HepG2 (cell line): ENCODE measurements at regions not wholly inside any gene's neighbourhood (a gene's known extent, or its start where the extent isn't known, plus 50 kb on each side); places are given as distances from the start of the nearest gene placed in this dataset.

Source experiments
- CENPT ChIP-seq: sonication (generic); formaldehyde crosslinking; IDR thresholded peaks from 2 replicates; pipeline ENCODE4 v1.8.0; 2022; ENCODE audit warnings: low read depth, mild to moderate bottlenecking, moderate library complexity, missing genetic modification reagents
- CENPX ChIP-seq: sonication (generic); formaldehyde crosslinking; IDR thresholded peaks from 2 replicates; pipeline ENCODE4 v1.9.0; 2021; ENCODE audit warnings: mild to moderate bottlenecking, missing genetic modification reagents, moderate library complexity
- FOSL1 ChIP-seq: sonication (generic); formaldehyde crosslinking; IDR thresholded peaks from 2 replicates; pipeline ENCODE4 v1.9.0; 2021; ENCODE audit warnings: missing genetic modification reagents, borderline replicate concordance
- HOXA5 ChIP-seq: sonication (generic); formaldehyde crosslinking; IDR thresholded peaks from 2 replicates; pipeline ENCODE4 v1.4.0; 2020; ENCODE audit warnings: missing genetic modification reagents
- LCORL ChIP-seq, 2 experiments: fragments of 450-650 bp in 1 of 2; sonication (generic) in 1 of 2; formaldehyde crosslinking in 1 of 2; IDR thresholded peaks; 2 replicates each; pipeline versions ENCODE4 v1.5.0 to v1.6.1; 2017 to 2020; ENCODE audit warnings: antibody characterized with exemption in 1 of 2, missing genetic modification reagents in 1 of 2
- MAFG ChIP-seq: sonication (generic); formaldehyde crosslinking; IDR thresholded peaks from 2 replicates; pipeline ENCODE4 v1.5.1; 2020; ENCODE audit warnings: mild to moderate bottlenecking, missing genetic modification reagents
- PHF5A ChIP-seq: IDR thresholded peaks from one replicate; pipeline ENCODE4 v1.6.1; 2018; ENCODE audit warnings: low read depth, missing genetic modification reagents; ENCODE audit not compliant: unreplicated experiment
- RFX5 ChIP-seq: IDR thresholded peaks from 2 replicates; pipeline ENCODE4 v1.6.1; 2011; ENCODE audit warnings: low read depth, low read length, improper control_type of control experiment
- SMC3 ChIP-seq: IDR thresholded peaks from 2 replicates; pipeline ENCODE4 v1.6.1; 2011; ENCODE audit warnings: low read length, improper control_type of control experiment
- TBP ChIP-seq: sonication (generic); formaldehyde crosslinking; IDR thresholded peaks from 2 replicates; pipeline ENCODE4 v1.5.0; 2020; ENCODE audit warnings: missing genetic modification reagents
- ZNF3 ChIP-seq: IDR thresholded peaks from 2 replicates; pipeline ENCODE4 v1.7.0; 2017; ENCODE audit warnings: inconsistent platforms
- TF ChIP-seq, protein P1 (sequence below): sonication (generic); formaldehyde crosslinking; conservative IDR thresholded peaks from 2 replicates; pipeline ENCODE4 v1.8.1; 2023; ENCODE audit warnings: missing genetic modification reagents
- TF ChIP-seq, protein P2 (sequence below): sonication (generic); formaldehyde crosslinking; IDR thresholded peaks from 2 replicates; pipeline ENCODE4 v1.8.1; 2023; ENCODE audit warnings: missing genetic modification reagents, mild to moderate bottlenecking, borderline replicate concordance
- TF ChIP-seq, protein P3 (sequence below): sonication (generic); formaldehyde crosslinking; conservative IDR thresholded peaks from 2 replicates; pipeline ENCODE4 v1.4.0; 2020; ENCODE audit warnings: missing genetic modification reagents

DNA sequence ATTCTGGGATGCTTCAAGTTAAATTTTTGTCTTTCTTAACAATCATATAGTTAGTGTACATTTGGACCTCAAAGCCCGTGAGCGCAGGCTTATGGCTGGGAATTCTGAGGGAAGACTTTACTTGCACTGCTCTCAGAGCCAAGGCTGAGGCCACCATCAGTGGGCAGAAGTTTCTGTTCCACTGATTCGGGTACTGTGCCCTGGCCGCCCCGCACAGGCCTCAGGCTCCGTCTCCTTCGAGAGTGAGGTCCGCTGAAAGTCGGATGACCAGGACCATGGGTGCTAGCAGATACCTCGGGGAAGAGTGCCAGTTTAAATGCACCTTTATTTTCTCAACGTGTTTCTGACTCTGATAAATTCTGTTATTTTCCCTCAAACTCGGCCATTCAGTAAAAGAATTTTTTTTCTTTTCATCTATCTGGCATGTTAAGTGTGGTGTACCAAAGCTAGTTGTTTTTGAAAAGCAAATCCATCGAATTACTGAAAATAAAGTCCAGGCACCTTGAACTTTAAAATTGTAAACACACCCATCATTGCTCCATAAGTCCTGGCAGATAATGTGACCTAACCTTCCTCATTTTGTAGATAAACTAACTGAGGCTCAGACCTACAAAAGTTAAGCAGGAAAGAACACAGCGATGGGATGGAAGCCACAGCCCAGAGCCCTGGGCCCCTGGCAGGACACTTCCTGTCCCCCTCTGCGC is 126.7 kb downstream of the SOX1 start (continued):
- TF ChIP-seq, protein P1, sequence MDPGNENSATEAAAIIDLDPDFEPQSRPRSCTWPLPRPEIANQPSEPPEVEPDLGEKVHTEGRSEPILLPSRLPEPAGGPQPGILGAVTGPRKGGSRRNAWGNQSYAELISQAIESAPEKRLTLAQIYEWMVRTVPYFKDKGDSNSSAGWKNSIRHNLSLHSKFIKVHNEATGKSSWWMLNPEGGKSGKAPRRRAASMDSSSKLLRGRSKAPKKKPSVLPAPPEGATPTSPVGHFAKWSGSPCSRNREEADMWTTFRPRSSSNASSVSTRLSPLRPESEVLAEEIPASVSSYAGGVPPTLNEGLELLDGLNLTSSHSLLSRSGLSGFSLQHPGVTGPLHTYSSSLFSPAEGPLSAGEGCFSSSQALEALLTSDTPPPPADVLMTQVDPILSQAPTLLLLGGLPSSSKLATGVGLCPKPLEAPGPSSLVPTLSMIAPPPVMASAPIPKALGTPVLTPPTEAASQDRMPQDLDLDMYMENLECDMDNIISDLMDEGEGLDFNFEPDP, result no peak
- TF ChIP-seq FOSL1 (CRISPR knock-in tag) (no peak), HOXA5 (CRISPR knock-in tag) (no peak), PHF5A (CRISPR knock-in tag) (no peak), LCORL (IDR thresholded peaks at IDR 0.05) (no peak), LCORL (CRISPR knock-in tag; IDR thresholded peaks at IDR 0.05) (no peak), TBP (CRISPR knock-in tag) (no peak), ZNF3 (CRISPR knock-in tag) (no peak), MAFG (CRISPR knock-in tag) (no peak), SMC3 (no peak), RFX5 (no peak), CENPT (CRISPR knock-in tag) (no peak), CENPX (CRISPR knock-in tag) (no peak)
- TF ChIP-seq, protein P2, sequence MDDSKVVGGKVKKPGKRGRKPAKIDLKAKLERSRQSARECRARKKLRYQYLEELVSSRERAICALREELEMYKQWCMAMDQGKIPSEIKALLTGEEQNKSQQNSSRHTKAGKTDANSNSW (CRISPR knock-in tag), result no peak
- TF ChIP-seq, protein P3, sequence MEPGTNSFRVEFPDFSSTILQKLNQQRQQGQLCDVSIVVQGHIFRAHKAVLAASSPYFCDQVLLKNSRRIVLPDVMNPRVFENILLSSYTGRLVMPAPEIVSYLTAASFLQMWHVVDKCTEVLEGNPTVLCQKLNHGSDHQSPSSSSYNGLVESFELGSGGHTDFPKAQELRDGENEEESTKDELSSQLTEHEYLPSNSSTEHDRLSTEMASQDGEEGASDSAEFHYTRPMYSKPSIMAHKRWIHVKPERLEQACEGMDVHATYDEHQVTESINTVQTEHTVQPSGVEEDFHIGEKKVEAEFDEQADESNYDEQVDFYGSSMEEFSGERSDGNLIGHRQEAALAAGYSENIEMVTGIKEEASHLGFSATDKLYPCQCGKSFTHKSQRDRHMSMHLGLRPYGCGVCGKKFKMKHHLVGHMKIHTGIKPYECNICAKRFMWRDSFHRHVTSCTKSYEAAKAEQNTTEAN (CRISPR knock-in tag), result no peak
